GM20000 (cell line): ENCODE measurements at regions not wholly inside any gene's neighbourhood (a gene's known extent, or its start where the extent isn't known, plus 50 kb on each side); places are given as distances from the start of the nearest gene placed in this dataset.

Experiments used
- DNase-seq: peaks from one replicate; pipeline ENCODE4 v3.0.0; 2012; ENCODE audit warnings: low spot score
- CTCF ChIP-seq: IDR thresholded peaks from 2 replicates; pipeline ENCODE4 v1.5.1; 2012; ENCODE audit warnings: mild to moderate bottlenecking, control low read depth; ENCODE audit errors: extremely low read depth, missing control alignments

GRCh38 chr10:47247148-47248059 is 52.6 kb upstream of the GDF10 start:
- no peak for TF ChIP-seq CTCF
- no peak for DNase-seq

GRCh38 chr10:47248386-47249090 is 51.5 kb upstream of the GDF10 start:
- no peak for TF ChIP-seq CTCF
- no peak for DNase-seq

GRCh38 chr10:47249881-47250280 is 50.1 kb upstream of the GDF10 start:
- TF ChIP-seq CTCF: no peak
- no peak for DNase-seq
